Neural progenitor cell (in vitro differentiated cells): ENCODE measurements at regions not wholly inside any gene's neighbourhood (a gene's known extent, or its start where the extent isn't known, plus 50 kb on each side); places are given as distances from the start of the nearest gene placed in this dataset.

Experiments
- EZH2phosphoT487 ChIP-seq: fragments of 200-600 bp; sonication (generic); IDR thresholded peaks from 2 replicates; pipeline ENCODE4 v1.6.1; 2017; ENCODE audit warnings: antibody characterized with exemption
- TF ChIP-seq, protein P1 (sequence below): fragments of 200-600 bp; sonication (generic); IDR thresholded peaks from 2 replicates; pipeline ENCODE4 v1.5.1; 2017; ENCODE audit warnings: antibody characterized with exemption, mild to moderate bottlenecking

DNA sequence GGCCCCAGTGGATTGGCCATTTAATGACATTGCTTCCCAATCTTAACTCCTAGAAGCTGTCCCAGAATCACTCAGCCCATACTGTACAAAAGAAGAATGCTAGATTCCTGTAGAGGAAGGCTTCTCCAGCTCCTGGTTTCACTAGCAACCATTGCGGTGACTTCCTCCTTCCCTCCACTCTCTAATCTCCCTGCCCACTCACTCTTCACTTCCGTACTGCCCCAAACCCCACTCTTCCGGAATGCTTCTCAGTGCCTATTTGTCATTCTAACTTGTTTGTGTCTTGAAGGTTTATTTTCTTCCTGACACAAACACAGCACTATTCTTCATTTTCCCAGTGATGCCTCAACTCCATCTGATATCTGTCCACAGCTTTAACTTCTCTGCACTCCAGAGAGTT lies 97.1 kb upstream of the SPATA16 start:
- TF ChIP-seq, protein P1, sequence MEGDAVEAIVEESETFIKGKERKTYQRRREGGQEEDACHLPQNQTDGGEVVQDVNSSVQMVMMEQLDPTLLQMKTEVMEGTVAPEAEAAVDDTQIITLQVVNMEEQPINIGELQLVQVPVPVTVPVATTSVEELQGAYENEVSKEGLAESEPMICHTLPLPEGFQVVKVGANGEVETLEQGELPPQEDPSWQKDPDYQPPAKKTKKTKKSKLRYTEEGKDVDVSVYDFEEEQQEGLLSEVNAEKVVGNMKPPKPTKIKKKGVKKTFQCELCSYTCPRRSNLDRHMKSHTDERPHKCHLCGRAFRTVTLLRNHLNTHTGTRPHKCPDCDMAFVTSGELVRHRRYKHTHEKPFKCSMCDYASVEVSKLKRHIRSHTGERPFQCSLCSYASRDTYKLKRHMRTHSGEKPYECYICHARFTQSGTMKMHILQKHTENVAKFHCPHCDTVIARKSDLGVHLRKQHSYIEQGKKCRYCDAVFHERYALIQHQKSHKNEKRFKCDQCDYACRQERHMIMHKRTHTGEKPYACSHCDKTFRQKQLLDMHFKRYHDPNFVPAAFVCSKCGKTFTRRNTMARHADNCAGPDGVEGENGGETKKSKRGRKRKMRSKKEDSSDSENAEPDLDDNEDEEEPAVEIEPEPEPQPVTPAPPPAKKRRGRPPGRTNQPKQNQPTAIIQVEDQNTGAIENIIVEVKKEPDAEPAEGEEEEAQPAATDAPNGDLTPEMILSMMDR, result no peak
- TF ChIP-seq EZH2phosphoT487, result no peak
